GM21576 (cell line): ENCODE measurements at regions not wholly inside any gene's neighbourhood (a gene's known extent, or its start where the extent isn't known, plus 50 kb on each side); places are given as distances from the start of the nearest gene placed in this dataset.

ENCODE experiments used
- ATAC-seq: cut with Tn5 transposase; IDR thresholded peaks from one replicate; pipeline ENCODE4 v1.9.1; 2021; ENCODE audit warnings: mild to moderate bottlenecking, moderate library complexity; ENCODE audit not compliant: unreplicated experiment

- ATAC-seq: no peak
Observed at GRCh38 chr5:68475476-68475983, 260.0 kb downstream of the PIK3R1 start.

- ATAC-seq: no peak
Observed at GRCh38 chr5:68476854-68477253, 261.3 kb downstream of the PIK3R1 start.

- ATAC-seq: no peak
Observed at GRCh38 chr5:68478301-68479095, 262.9 kb downstream of the PIK3R1 start.

GRCh38 chr5:68479524-68479923 is 264.0 kb downstream of the PIK3R1 start:
- ATAC-seq: no peak

GRCh38 chr5:68480335-68480940 is 264.9 kb downstream of the PIK3R1 start:
- no peak for ATAC-seq

- no peak for ATAC-seq
Observed at GRCh38 chr5:68482199-68482598, 266.6 kb downstream of the PIK3R1 start.

GRCh38 chr5:68484307-68485068 is 268.9 kb downstream of the PIK3R1 start:
- no peak for ATAC-seq

- ATAC-seq: no peak
Observed at GRCh38 chr5:68489556-68489955, 274.0 kb downstream of the PIK3R1 start.

- ATAC-seq: no peak
Observed at GRCh38 chr5:68490406-68490805, 274.9 kb downstream of the PIK3R1 start.

GRCh38 chr5:68494771-68495170 is 279.2 kb downstream of the PIK3R1 start:
- no peak for ATAC-seq

GRCh38 chr5:68499987-68500386 is 284.4 kb downstream of the PIK3R1 start:
- no peak for ATAC-seq

- ATAC-seq: no peak
Observed at GRCh38 chr5:68500813-68501212, 285.3 kb downstream of the PIK3R1 start.

GRCh38 chr5:68502531-68502930 is 287.0 kb downstream of the PIK3R1 start:
- ATAC-seq: no peak

GRCh38 chr5:68504306-68504705 is 288.8 kb downstream of the PIK3R1 start:
- no peak for ATAC-seq

- ATAC-seq: no peak
Observed at GRCh38 chr5:68505917-68506860, 290.6 kb downstream of the PIK3R1 start.

GRCh38 chr5:68515514-68515913 is 300.0 kb downstream of the PIK3R1 start:
- no peak for ATAC-seq

GRCh38 chr5:68518286-68518685 is 302.7 kb downstream of the PIK3R1 start:
- ATAC-seq: no peak

- no peak for ATAC-seq
Observed at GRCh38 chr5:68519143-68519542, 303.6 kb downstream of the PIK3R1 start.

GRCh38 chr5:68521776-68522175 is 306.2 kb downstream of the PIK3R1 start:
- no peak for ATAC-seq

GRCh38 chr5:68522863-68523262 is 307.3 kb downstream of the PIK3R1 start:
- ATAC-seq: no peak
